Tibial artery (tissue), 4 donors: ENCODE measurements at regions not wholly inside any gene's neighbourhood (a gene's known extent, or its start where the extent isn't known, plus 50 kb on each side); places are given as distances from the start of the nearest gene placed in this dataset.

Experiments
- DNase-seq, 2 donors: peaks; one replicate each; pipeline ENCODE4 v3.0.0-alpha.2; 2019
- H3K27ac ChIP-seq, 2 donors: fragments of 200-600 bp; sonication (generic) in 1 of 2; 1 replicate in 1 of 2; 2 replicates in 1 of 2; pipeline ENCODE4 v1.5.1; 2018 to 2019; ENCODE audit warnings: mild to moderate bottlenecking in 1 of 2
- H3K27me3 ChIP-seq, 2 donors: fragments of 200-600 bp; sonication (generic) in 1 of 2; one replicate each; pipeline versions ENCODE4 v1.5.1 to v1.6.0; 2016 to 2019
- H3K36me3 ChIP-seq, 3 donors: fragments of 200-600 bp; sonication (generic) in 2 of 3; one replicate each; pipeline ENCODE4 v1.5.1; 2016 to 2019; ENCODE audit warnings: mild to moderate bottlenecking in 2 of 3
- H3K4me1 ChIP-seq, 4 donors: fragments of 200-600 bp; sonication (generic) in 2 of 4; 1 replicate in 3 of 4; 2 replicates in 1 of 4; pipeline ENCODE4 v1.5.1; 2016 to 2019
- H3K4me3 ChIP-seq, 2 donors: fragments of 200-600 bp; sonication (generic) in 1 of 2; 1 replicate in 1 of 2; 2 replicates in 1 of 2; pipeline ENCODE4 v1.5.1; 2018 to 2019; ENCODE audit warnings: mild to moderate bottlenecking in 2 of 2
- H3K9me3 ChIP-seq, 3 donors: fragments of 200-600 bp; sonication (generic) in 1 of 3; one replicate each; pipeline ENCODE4 v1.5.1; 2016 to 2019
- intact Hi-C: fragments of 100-400 bp; cut with DNase I; formaldehyde crosslinking; loops from one replicate; pipeline ENCODE4 v1.15.0; 2023; ENCODE audit warnings: low total_unique reads
- TF ChIP-seq, protein P1 (sequence below), 2 experiments: fragments of 200-600 bp in 1 of 2; fragments of 450-650 bp in 1 of 2; IDR thresholded peaks; one replicate each; pipeline ENCODE4 v1.5.1; 2017 to 2019; ENCODE audit warnings: antibody characterized with exemption in 2 of 2, mild to moderate bottlenecking in 1 of 2, moderate library complexity in 1 of 2

DNA sequence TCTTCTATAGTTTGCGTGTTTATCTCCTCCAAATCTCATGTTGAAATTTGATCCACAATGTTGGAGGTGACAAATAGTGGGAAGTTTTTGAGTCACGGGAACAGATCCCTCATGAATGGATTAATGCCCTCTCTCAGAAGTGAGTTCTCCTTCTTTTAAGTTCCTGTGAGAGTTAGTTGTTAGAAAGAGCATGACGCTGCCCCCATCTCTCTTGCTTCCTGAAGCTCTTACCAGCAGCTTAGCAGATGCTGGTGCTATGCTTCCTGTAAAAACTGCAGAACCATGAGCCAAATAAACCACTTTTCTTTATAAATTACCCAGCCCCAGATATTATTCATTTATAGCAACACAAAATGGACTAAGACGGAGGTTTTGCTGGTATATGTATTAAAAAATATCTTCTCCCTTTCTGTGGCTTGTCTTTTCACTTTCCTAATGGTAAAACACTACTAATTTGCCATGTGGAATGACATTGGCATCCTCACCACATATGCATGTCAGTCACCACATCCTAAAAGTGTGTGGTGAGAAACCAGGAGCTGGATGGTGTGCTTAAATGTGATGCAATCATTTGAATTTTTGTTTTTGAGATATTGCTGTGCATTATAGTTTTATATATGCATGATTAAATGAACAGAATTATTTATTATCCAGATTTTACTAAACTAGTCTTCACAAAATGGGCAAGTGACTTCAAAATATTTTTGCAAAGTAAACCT lies 449.3 kb downstream of the ADAMTS20 start:
- no peak for DNase-seq
- intact Hi-C loops: no loop called here
- no peaks in the 10 kb centered on the region for H3K36me3 ChIP-seq
- no peak overlapping the region for H3K27ac ChIP-seq
- H3K27me3 ChIP-seq: no peaks in the 10 kb centered on the region
- H3K9me3 ChIP-seq: no peaks in the 10 kb centered on the region
- TF ChIP-seq, protein P1, sequence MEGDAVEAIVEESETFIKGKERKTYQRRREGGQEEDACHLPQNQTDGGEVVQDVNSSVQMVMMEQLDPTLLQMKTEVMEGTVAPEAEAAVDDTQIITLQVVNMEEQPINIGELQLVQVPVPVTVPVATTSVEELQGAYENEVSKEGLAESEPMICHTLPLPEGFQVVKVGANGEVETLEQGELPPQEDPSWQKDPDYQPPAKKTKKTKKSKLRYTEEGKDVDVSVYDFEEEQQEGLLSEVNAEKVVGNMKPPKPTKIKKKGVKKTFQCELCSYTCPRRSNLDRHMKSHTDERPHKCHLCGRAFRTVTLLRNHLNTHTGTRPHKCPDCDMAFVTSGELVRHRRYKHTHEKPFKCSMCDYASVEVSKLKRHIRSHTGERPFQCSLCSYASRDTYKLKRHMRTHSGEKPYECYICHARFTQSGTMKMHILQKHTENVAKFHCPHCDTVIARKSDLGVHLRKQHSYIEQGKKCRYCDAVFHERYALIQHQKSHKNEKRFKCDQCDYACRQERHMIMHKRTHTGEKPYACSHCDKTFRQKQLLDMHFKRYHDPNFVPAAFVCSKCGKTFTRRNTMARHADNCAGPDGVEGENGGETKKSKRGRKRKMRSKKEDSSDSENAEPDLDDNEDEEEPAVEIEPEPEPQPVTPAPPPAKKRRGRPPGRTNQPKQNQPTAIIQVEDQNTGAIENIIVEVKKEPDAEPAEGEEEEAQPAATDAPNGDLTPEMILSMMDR (IDR thresholded peaks at IDR 0.05): no peak
- H3K4me1 ChIP-seq: no peaks in the 10 kb centered on the region
- no peak overlapping the region for H3K4me3 ChIP-seq

GRCh38 chr12:43100231-43100630 lies 451.8 kb downstream of the ADAMTS20 start:
- DNase-seq: no peak
- no peak overlapping the region for H3K27ac ChIP-seq
- intact Hi-C loops: no loop called here
- H3K9me3 ChIP-seq: no peaks in the 10 kb centered on the region
- no peaks in the 10 kb centered on the region for H3K4me1 ChIP-seq
- no peaks in the 10 kb centered on the region for H3K36me3 ChIP-seq
- TF ChIP-seq, protein P1 (IDR thresholded peaks at IDR 0.05): no peak
- no peak overlapping the region for H3K4me3 ChIP-seq
- no peaks in the 10 kb centered on the region for H3K27me3 ChIP-seq

GRCh38 chr12:43099691-43100163 lies 452.3 kb downstream of the ADAMTS20 start:
- TF ChIP-seq, protein P1 (IDR thresholded peaks at IDR 0.05): no peak
- H3K27me3 ChIP-seq: no peaks in the 10 kb centered on the region
- H3K4me1 ChIP-seq: no peaks in the 10 kb centered on the region
- H3K27ac ChIP-seq: no peak overlapping the region
- DNase-seq: no peak
- intact Hi-C loops: no loop called here
- no peak overlapping the region for H3K4me3 ChIP-seq
- H3K36me3 ChIP-seq: no peaks in the 10 kb centered on the region
- no peaks in the 10 kb centered on the region for H3K9me3 ChIP-seq

DNA sequence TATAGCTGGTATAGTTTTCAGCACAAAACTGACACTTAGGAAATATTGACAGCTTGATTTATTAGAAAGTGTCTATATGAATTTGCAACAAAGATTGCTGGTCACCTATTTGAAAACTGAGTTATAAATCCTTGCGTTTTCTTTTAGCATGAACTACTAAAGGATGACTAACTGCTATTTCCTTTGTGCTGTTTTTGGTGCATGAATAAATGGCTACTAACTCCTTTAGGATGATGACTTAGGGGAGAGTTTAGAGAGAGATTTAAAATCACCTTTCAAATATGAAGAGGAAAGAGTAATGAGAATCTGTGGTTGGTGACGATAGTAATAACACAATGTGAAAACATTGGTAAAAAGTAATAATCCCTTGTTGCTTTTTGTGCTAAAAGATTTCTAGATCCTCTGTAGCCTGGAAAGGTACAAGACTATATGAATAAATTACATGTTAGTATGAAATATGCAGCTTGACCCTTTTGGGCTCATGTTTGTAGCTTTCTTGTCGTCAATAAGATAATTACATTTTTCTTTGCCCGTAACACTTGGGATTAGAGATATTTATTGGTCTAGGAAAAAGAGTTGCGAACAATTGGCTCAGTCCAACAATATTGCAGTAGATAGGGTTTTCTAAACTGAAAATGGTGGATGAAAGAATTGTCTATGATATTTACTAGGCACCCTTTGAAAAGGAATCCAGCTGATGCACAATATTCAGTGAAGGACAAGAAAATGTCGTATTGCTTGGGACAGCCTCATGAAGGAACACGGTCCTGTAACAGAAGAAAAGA lies 453.0 kb downstream of the ADAMTS20 start:
- no peak for DNase-seq
- Histone ChIP-seq H3K9me3 (no peaks in the 10 kb centered on the region), H3K4me3 (no peak overlapping the region), H3K27ac (no peak overlapping the region), H3K27me3 (no peaks in the 10 kb centered on the region), H3K4me1 (no peaks in the 10 kb centered on the region), H3K36me3 (no peaks in the 10 kb centered on the region)
- TF ChIP-seq, protein P1 (IDR thresholded peaks at IDR 0.05): no peak
- intact Hi-C loops: no loop called here

DNA sequence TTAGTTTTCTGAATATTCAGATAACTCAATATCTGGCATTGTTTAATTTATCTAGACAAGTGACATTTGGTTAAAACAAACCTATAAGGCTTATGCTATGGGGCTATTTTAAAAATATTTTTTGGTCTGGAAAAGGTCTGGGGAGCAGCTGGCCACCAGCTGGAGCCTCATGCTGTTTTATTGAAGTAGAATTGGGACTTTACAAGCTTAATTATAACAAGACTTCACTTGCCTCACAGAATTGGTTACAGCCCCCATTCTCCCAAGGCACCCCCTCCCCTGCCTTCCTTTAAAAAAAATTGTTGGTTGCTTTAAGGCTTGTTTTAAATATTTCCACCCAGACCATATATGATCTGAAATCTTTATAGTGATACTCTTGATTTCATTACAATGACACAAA lies 453.9 kb downstream of the ADAMTS20 start:
- no peaks in the 10 kb centered on the region for H3K36me3 ChIP-seq
- no peaks in the 10 kb centered on the region for H3K27me3 ChIP-seq
- no peak overlapping the region for H3K4me3 ChIP-seq
- intact Hi-C loops: no loop called here
- no peaks in the 10 kb centered on the region for H3K9me3 ChIP-seq
- H3K27ac ChIP-seq: no peak overlapping the region
- no peaks in the 10 kb centered on the region for H3K4me1 ChIP-seq
- DNase-seq: no peak
- TF ChIP-seq, protein P1 (IDR thresholded peaks at IDR 0.05): no peak
